Fibroblast of lung (primary cell): ENCODE measurements at regions not wholly inside any gene's neighbourhood (a gene's known extent, or its start where the extent isn't known, plus 50 kb on each side); places are given as distances from the start of the nearest gene placed in this dataset.

Experiments
- DNase-seq, 2 donors: peaks; one replicate each; pipeline versions ENCODE4 v3.0.0 to v3.0.0-alpha.2; 2010; ENCODE audit warnings: low read depth in 2 of 2
- H2AFZ ChIP-seq: 2 replicates; pipeline ENCODE4 v1.5.1; 2012; ENCODE audit warnings: low read length, control low read depth, inconsistent platforms
- H3K27ac ChIP-seq: 2 replicates; pipeline ENCODE4 v1.5.1; 2011; ENCODE audit warnings: low read length, control low read depth; ENCODE audit not compliant: insufficient read depth
- H3K27me3 ChIP-seq: 2 replicates; pipeline ENCODE4 v1.5.1; 2011; ENCODE audit warnings: mild to moderate bottlenecking, low read length; ENCODE audit not compliant: control insufficient read depth, insufficient read depth
- H3K36me3 ChIP-seq: 2 replicates; pipeline ENCODE4 v1.5.1; 2011; ENCODE audit warnings: low read length; ENCODE audit not compliant: control insufficient read depth, insufficient read depth
- H3K4me1 ChIP-seq: 2 replicates; pipeline ENCODE4 v1.5.1; 2011; ENCODE audit warnings: low read length; ENCODE audit not compliant: control insufficient read depth, insufficient read depth; ENCODE audit errors: extremely low read depth
- H3K4me2 ChIP-seq: 2 replicates; pipeline ENCODE4 v1.5.1; 2011; ENCODE audit warnings: low read length, control low read depth; ENCODE audit not compliant: insufficient read depth; ENCODE audit errors: extremely low read depth
- H3K4me3 ChIP-seq, 4 experiments: fragments of 200-600 bp in 1 of 4; sonication (generic) in 1 of 4; replicated peaks in 1 of 4; 2 replicates each; pipeline ENCODE4 v1.5.1; 2011 to 2016; ENCODE audit warnings: low read length in 4 of 4, low read depth in 3 of 4, mild to moderate bottlenecking in 3 of 4, control low read depth in 2 of 4, inconsistent platforms in 1 of 4, mixed read lengths in 1 of 4; ENCODE audit not compliant: insufficient read depth in 1 of 4; ENCODE audit errors: control extremely low read depth in 1 of 4
- H3K79me2 ChIP-seq: 2 replicates; pipeline ENCODE4 v1.5.1; 2012; ENCODE audit warnings: mild to moderate bottlenecking, low read length, inconsistent platforms; ENCODE audit not compliant: control insufficient read depth, insufficient read depth
- H3K9ac ChIP-seq: 2 replicates; pipeline ENCODE4 v1.5.1; 2011; ENCODE audit warnings: mild to moderate bottlenecking, low read length, control low read depth; ENCODE audit not compliant: insufficient read depth
- H3K9me3 ChIP-seq: 2 replicates; pipeline ENCODE4 v1.5.1; 2012; ENCODE audit warnings: low read depth, low read length; ENCODE audit not compliant: control insufficient read depth, insufficient read depth
- H4K20me1 ChIP-seq: 2 replicates; pipeline ENCODE4 v1.5.1; 2011; ENCODE audit warnings: low read length; ENCODE audit not compliant: control insufficient read depth, insufficient read depth; ENCODE audit errors: extremely low read depth
- EZH2 ChIP-seq: IDR thresholded peaks from 2 replicates; pipeline ENCODE4 v1.5.1; 2012; ENCODE audit warnings: low read length, control low read depth, mild to moderate bottlenecking; ENCODE audit errors: missing control alignments
- TF ChIP-seq, protein P1 (sequence below), 2 donors: IDR thresholded peaks in 1 of 2; conservative IDR thresholded peaks in 1 of 2; 1 replicate in 1 of 2; 2 replicates in 1 of 2; pipeline ENCODE4 v1.5.1; 2011 to 2012; ENCODE audit warnings: low read length in 2 of 2, control low read depth in 1 of 2, inconsistent platforms in 1 of 2, low read depth in 1 of 2, mild to moderate bottlenecking in 1 of 2

GRCh38 chr13:109906976-109907375, 120.6 kb upstream of the IRS2 start:
- Histone ChIP-seq H3K27ac (no peak overlapping the region), H4K20me1 (no peaks in the 10 kb centered on the region), H3K79me2 (no peaks in the 10 kb centered on the region), H3K36me3 (no peaks in the 10 kb centered on the region), H3K9ac (no peak overlapping the region), H2AFZ (no peak overlapping the region), H3K4me1 (no peaks in the 10 kb centered on the region), H3K4me2 (no peak overlapping the region), H3K4me3 (no peak overlapping the region), H3K27me3 (no peaks in the 10 kb centered on the region), H3K9me3 (no peaks in the 10 kb centered on the region)
- no peak for DNase-seq
- TF ChIP-seq, protein P1, sequence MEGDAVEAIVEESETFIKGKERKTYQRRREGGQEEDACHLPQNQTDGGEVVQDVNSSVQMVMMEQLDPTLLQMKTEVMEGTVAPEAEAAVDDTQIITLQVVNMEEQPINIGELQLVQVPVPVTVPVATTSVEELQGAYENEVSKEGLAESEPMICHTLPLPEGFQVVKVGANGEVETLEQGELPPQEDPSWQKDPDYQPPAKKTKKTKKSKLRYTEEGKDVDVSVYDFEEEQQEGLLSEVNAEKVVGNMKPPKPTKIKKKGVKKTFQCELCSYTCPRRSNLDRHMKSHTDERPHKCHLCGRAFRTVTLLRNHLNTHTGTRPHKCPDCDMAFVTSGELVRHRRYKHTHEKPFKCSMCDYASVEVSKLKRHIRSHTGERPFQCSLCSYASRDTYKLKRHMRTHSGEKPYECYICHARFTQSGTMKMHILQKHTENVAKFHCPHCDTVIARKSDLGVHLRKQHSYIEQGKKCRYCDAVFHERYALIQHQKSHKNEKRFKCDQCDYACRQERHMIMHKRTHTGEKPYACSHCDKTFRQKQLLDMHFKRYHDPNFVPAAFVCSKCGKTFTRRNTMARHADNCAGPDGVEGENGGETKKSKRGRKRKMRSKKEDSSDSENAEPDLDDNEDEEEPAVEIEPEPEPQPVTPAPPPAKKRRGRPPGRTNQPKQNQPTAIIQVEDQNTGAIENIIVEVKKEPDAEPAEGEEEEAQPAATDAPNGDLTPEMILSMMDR (conservative IDR thresholded peaks at IDR 0.05 in 1 of 2, IDR thresholded peaks at IDR 0.05 in 1 of 2; ENCODE audit: low read depth in 1 of 2, low read length in 2 of 2): no peak
- no peak for TF ChIP-seq EZH2

GRCh38 chr13:109904218-109904617, 117.8 kb upstream of the IRS2 start:
- Histone ChIP-seq H3K9me3 (no peaks in the 10 kb centered on the region), H3K36me3 (no peaks in the 10 kb centered on the region), H3K9ac (no peak overlapping the region), H3K4me2 (no peak overlapping the region), H4K20me1 (no peaks in the 10 kb centered on the region), H3K79me2 (no peaks in the 10 kb centered on the region), H3K27me3 (no peaks in the 10 kb centered on the region), H3K4me3 (no peak overlapping the region), H2AFZ (no peak overlapping the region), H3K4me1 (no peaks in the 10 kb centered on the region), H3K27ac (no peak overlapping the region)
- no peak for TF ChIP-seq EZH2
- TF ChIP-seq, protein P1 (conservative IDR thresholded peaks at IDR 0.05 in 1 of 2, IDR thresholded peaks at IDR 0.05 in 1 of 2; ENCODE audit: low read depth in 1 of 2, low read length in 2 of 2): no peak
- DNase-seq: no peak

GRCh38 chr13:109900741-109901140, 114.4 kb upstream of the IRS2 start:
- Histone ChIP-seq H3K27me3 (no peaks in the 10 kb centered on the region), H4K20me1 (no peaks in the 10 kb centered on the region), H3K4me3 (no peak overlapping the region), H3K9me3 (no peaks in the 10 kb centered on the region), H3K79me2 (no peaks in the 10 kb centered on the region), H2AFZ (no peak overlapping the region), H3K9ac (no peak overlapping the region), H3K36me3 (no peaks in the 10 kb centered on the region), H3K27ac (no peak overlapping the region), H3K4me2 (no peak overlapping the region), H3K4me1 (no peaks in the 10 kb centered on the region)
- TF ChIP-seq EZH2: no peak
- TF ChIP-seq, protein P1 (conservative IDR thresholded peaks at IDR 0.05 in 1 of 2, IDR thresholded peaks at IDR 0.05 in 1 of 2; ENCODE audit: low read depth in 1 of 2, low read length in 2 of 2): no peak
- DNase-seq: no peak
